Type B pancreatic cell (in vitro differentiated cells): ENCODE measurements at regions not wholly inside any gene's neighbourhood (a gene's known extent, or its start where the extent isn't known, plus 50 kb on each side); places are given as distances from the start of the nearest gene placed in this dataset.

ENCODE experiments used
- DNase-seq: peaks from one replicate; pipeline ENCODE4 v3.0.0; 2021; ENCODE audit warnings: mixed read lengths; ENCODE audit not compliant: unreplicated experiment; ENCODE audit errors: extremely low spot score
- H3K27ac Mint-ChIP-seq: 2 replicates; pipeline ENCODE4 v1.8.0; 2021; ENCODE audit warnings: mild to moderate bottlenecking, mixed read lengths
- H3K27me3 Mint-ChIP-seq: 2 replicates; pipeline ENCODE4 v1.8.0; 2021; ENCODE audit warnings: mixed read lengths
- H3K36me3 Mint-ChIP-seq: 2 replicates; pipeline ENCODE4 v1.8.0; 2021; ENCODE audit warnings: mixed read lengths
- H3K4me1 Mint-ChIP-seq: one replicate; pipeline ENCODE4 v1.8.0; 2021; ENCODE audit warnings: mixed read lengths; ENCODE audit not compliant: unreplicated experiment
- H3K4me3 Mint-ChIP-seq: 2 replicates; pipeline ENCODE4 v1.8.0; 2021; ENCODE audit warnings: mild to moderate bottlenecking, mixed read lengths
- H3K9me3 Mint-ChIP-seq: 2 replicates; pipeline ENCODE4 v1.8.0; 2021; ENCODE audit warnings: mixed read lengths
- TF ChIP-seq, protein P1 (sequence below): fragments of 200-600 bp; sonication (generic); conservative IDR thresholded peaks from 2 replicates; pipeline ENCODE4 v1.5.0; 2021; ENCODE audit warnings: antibody characterized with exemption, mild to moderate bottlenecking

- no peak for DNase-seq
- no peak overlapping the region for H3K4me3 Mint-ChIP-seq
- no peaks in the 10 kb centered on the region for H3K27me3 Mint-ChIP-seq
- TF ChIP-seq, protein P1, sequence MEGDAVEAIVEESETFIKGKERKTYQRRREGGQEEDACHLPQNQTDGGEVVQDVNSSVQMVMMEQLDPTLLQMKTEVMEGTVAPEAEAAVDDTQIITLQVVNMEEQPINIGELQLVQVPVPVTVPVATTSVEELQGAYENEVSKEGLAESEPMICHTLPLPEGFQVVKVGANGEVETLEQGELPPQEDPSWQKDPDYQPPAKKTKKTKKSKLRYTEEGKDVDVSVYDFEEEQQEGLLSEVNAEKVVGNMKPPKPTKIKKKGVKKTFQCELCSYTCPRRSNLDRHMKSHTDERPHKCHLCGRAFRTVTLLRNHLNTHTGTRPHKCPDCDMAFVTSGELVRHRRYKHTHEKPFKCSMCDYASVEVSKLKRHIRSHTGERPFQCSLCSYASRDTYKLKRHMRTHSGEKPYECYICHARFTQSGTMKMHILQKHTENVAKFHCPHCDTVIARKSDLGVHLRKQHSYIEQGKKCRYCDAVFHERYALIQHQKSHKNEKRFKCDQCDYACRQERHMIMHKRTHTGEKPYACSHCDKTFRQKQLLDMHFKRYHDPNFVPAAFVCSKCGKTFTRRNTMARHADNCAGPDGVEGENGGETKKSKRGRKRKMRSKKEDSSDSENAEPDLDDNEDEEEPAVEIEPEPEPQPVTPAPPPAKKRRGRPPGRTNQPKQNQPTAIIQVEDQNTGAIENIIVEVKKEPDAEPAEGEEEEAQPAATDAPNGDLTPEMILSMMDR, result no peak
- H3K4me1 Mint-ChIP-seq, result peaks cover 26% of the 10 kb centered on the region
- peaks cover 13% of the 10 kb centered on the region for H3K36me3 Mint-ChIP-seq
- H3K27ac Mint-ChIP-seq, result no peak overlapping the region
- no peaks in the 10 kb centered on the region for H3K9me3 Mint-ChIP-seq
These were observed 325.3 kb downstream of the SOX9 start for GRCh38 chr17:72446118-72446517.

GRCh38 chr17:72446525-72447250 lies 325.9 kb downstream of the SOX9 start:
- Mint-ChIP-seq H3K36me3 (peaks cover 11% of the 10 kb centered on the region), H3K9me3 (no peaks in the 10 kb centered on the region), H3K27me3 (no peaks in the 10 kb centered on the region), H3K4me1 (peaks cover 26% of the 10 kb centered on the region), H3K27ac (peak overlapping the region; percentile 77), H3K4me3 (peak overlapping the region; percentile 74)
- DNase-seq, result no peak
- TF ChIP-seq, protein P1, result no peak

DNA sequence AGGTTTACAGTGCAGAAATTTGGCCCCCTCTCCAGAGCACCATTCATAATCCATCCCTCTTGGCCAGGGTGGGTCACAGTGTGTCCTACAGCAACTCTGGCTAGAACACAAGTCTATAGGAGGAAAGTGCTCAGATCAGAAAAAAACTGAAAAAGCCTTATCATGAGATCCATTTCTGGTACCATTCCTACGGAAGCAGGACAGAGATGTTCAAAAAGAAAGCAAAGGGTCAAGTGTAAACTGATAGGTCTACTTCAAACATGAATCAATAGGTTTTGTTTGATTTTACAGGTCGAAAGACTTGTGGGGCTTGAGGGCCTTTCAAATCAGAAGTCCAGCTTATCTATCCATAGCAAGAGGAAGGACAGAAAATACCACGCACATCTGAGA lies 326.4 kb downstream of the SOX9 start:
- no peaks in the 10 kb centered on the region for H3K27me3 Mint-ChIP-seq
- no peak for DNase-seq
- no peaks in the 10 kb centered on the region for H3K9me3 Mint-ChIP-seq
- peak overlapping the region; percentile 74 for H3K4me3 Mint-ChIP-seq
- peaks cover 27% of the 10 kb centered on the region for H3K4me1 Mint-ChIP-seq
- H3K27ac Mint-ChIP-seq, result peak overlapping the region; percentile 77
- H3K36me3 Mint-ChIP-seq, result peaks cover 11% of the 10 kb centered on the region
- TF ChIP-seq, protein P1, result no peak

GRCh38 chr17:72448019-72448418 lies 327.2 kb downstream of the SOX9 start:
- TF ChIP-seq, protein P1, result no peak
- H3K36me3 Mint-ChIP-seq, result peaks cover 11% of the 10 kb centered on the region
- H3K9me3 Mint-ChIP-seq, result no peaks in the 10 kb centered on the region
- H3K27ac Mint-ChIP-seq, result peak overlapping the region; percentile 39
- no peak overlapping the region for H3K4me3 Mint-ChIP-seq
- H3K4me1 Mint-ChIP-seq, result peaks cover 35% of the 10 kb centered on the region
- no peak for DNase-seq
- no peaks in the 10 kb centered on the region for H3K27me3 Mint-ChIP-seq

- Mint-ChIP-seq H3K27ac (peak overlapping the region; percentile 76), H3K4me3 (no peak overlapping the region), H3K27me3 (no peaks in the 10 kb centered on the region), H3K4me1 (peaks cover 51% of the 10 kb centered on the region), H3K9me3 (no peaks in the 10 kb centered on the region), H3K36me3 (peaks cover 13% of the 10 kb centered on the region)
- TF ChIP-seq, protein P1, result no peak
- no peak for DNase-seq
These were observed 331.7 kb downstream of the SOX9 start for GRCh38 chr17:72452286-72453173.
